Fibroblast of skin of right quadriceps (primary cell): ENCODE measurements at regions not wholly inside any gene's neighbourhood (a gene's known extent, or its start where the extent isn't known, plus 50 kb on each side); places are given as distances from the start of the nearest gene placed in this dataset.
A peak's percentile ranks its signal among the peaks of the same experiment; 100 is the strongest.

Experiments used
- DNase-seq: peaks from one replicate; pipeline ENCODE4 v3.0.0-alpha.2; 2013

GRCh38 chr22:34943830-34944229 lies 122.1 kb upstream of the ISX start:
- DNase-seq: no peak

- DNase-seq: no peak
Measured at GRCh38 chr22:34946339-34946985, 119.5 kb upstream of the ISX start.

DNA sequence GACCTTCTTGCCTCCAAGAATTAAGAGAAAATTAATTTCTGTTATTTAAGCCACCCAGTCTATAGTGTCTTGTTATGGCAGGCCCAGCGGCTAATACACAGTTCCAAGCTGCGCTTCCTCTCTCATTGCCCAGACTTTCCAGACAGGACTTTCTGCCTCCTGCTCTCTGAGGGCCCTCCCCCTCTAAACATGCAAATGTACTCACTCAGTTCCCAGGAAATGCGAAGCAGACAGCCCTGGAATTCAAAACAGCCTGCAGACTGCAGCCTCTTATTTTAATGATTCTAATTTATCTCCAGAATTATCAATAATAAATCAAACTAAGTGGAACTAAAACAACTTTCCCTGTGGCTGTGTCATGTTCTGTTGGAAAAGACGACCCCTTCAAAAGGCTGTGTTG lies 115.5 kb upstream of the ISX start:
- DNase-seq: peak; percentile 26

DNA sequence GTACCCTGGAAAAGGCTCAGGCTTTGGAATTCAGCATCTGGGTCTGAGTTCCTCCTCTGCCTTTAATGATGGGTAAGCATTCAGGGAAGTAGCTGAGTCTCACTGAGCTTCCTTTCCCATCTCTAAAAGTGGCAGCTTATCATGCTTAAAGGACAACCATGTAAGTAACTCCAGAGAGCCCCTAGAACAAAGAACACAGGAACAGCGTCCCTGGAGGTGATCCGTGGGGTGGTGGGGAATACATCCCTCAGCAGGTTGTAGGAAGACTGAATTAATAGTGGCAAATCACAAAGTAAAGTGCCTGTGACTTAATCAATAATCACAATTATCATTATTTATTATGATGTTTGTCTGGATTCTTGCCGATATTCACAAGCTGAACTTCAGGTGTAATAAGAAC lies 114.7 kb upstream of the ISX start:
- DNase-seq: no peak

- no peak for DNase-seq
Measured at GRCh38 chr22:34960005-34960404, 106.0 kb upstream of the ISX start.

DNA sequence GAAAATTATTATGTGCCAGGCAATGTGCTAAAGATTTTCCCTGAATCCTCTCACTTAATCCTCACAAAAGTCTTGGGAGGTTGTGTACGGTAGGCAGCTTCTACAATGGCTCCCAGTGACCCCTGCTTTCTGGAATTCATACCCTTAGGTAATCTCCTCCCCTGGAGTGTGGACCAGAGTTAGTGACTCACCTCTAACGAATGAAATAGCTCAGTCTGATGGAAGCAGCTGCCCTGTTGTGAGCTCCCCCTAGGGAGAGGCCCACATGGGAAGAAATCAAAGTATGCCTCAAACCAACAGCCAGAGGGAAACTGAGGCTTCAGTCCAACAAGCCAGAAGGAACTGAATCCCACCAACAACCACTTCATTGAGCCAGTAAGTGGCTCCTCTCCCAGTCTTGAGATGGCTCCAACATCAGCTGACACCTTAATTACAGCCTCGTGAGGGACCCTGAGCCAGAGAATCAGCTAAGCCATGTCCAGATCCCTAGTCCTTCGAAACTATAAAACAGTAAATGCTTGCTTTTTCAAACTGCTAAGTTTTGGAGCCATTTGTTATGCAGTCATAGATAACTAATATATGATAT lies 98.9 kb upstream of the ISX start:
- DNase-seq: peak; percentile 60

GRCh38 chr22:34969001-34969790 lies 96.8 kb upstream of the ISX start:
- no peak for DNase-seq

GRCh38 chr22:34971456-34971855 lies 94.5 kb upstream of the ISX start:
- no peak for DNase-seq

DNA sequence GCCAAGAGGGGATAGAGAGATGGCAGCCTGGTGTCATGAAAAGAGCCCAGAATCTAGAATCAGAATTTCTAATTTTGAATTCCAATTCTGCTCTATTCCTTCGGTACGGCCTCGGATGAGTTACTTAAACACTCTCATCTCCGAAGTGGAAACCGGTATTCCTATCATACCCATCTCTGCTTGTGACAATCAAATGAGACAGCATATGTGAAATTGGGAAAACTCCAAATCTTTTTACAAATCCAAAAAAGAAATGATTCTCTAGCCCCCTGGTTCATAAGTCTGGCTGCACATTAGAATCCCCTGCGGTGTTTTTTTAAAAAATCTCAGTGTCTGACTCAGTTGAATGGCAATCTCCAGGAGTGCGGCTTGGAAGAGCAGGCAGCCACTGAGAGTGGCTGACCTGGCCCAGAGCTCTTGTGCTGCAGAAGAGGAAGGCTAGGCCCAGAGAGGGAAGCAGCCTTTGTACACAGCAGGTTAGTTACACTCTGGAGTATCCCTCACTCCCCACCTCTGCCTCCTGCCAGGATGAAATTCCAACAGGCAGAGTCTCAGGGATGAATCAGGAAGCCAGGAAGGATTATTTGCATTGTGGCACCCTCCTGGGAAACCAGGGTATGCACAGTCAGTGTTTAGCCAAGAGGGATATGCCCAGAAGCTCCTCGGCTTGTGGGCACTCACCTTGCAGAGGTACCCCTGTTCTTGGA lies 93.6 kb upstream of the ISX start:
- no peak for DNase-seq

DNA sequence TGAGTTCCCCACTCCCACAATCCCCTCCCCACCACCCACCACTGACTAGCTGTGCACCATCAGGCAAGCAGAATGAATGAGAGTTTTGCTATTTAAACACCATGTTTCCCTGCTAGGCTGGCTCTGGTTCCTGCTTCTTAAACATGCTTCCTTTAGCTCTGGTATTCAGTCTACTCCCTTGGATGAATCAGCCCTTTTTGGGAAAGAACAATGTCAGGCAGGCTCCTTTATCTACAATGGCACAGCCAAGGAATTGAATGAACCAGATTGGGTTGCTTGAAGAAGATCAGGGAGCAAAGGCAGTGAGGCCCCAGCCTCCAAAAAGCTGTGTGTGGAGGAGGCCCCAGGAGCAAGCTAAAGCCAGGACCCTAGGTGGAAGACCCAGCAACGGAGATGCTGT lies 92.9 kb upstream of the ISX start:
- no peak for DNase-seq

DNA sequence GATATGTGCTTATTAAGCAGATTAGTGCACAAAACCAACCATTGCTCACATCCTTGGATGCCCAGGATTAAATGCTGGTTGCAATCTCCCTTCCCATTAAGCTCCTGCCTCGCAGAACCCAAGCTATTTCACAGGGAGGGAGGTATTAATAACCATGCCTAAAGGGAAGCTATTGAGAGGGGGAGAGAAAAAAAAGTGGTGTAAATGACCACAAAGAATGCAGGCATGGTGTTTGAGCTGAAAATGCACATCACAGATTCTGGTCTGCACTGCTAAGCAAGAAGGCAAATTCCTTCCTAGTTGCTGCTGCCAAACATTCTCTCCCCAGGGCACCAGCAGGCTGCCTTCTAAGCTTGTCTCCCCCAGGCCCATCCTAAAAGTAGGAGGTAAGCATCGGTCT lies 92.0 kb upstream of the ISX start:
- DNase-seq: peak; percentile 61

DNA sequence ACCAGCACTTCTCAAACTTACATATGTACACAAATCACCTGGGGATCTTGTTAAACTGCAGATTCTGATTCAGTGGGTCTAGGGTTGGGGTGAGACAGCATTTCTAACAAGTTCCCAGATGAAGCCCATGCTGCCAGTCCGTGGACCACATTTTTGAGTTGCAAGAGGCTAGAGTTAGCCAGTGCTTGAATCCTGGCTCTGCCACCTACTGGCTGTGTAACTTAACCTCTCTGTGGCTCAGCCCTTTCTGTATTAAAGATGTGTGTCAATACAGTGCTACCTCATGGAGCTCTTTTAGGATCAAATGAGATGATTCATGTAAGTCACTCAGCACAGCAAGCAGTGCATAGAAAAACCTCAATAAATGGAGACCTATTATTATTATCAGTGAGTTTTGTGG lies 90.2 kb upstream of the ISX start:
- DNase-seq: no peak

GRCh38 chr22:34976474-34976873 lies 89.5 kb upstream of the ISX start:
- no peak for DNase-seq

DNA sequence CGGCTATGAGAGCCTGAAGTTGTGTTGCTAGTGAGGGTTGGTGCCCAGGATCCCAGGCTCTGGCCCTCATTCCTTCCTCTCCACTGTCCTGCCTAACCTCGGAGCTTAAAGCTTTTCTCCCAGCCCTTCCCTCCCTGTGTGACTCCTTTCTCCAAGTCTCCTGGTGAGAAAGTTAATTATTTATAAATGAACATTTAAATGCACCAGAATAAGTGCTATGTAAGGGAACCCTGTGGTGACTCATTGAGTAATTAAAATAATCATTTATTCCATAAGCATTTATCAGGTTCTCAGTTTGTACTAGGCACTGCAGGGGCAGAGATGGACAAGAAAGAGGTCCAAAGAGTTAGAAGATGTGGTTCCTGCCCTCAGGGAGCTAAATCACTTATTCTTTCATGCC lies 89.1 kb upstream of the ISX start:
- no peak for DNase-seq

GRCh38 chr22:34986523-34986922 lies 79.4 kb upstream of the ISX start:
- DNase-seq: peak; percentile 26

DNA sequence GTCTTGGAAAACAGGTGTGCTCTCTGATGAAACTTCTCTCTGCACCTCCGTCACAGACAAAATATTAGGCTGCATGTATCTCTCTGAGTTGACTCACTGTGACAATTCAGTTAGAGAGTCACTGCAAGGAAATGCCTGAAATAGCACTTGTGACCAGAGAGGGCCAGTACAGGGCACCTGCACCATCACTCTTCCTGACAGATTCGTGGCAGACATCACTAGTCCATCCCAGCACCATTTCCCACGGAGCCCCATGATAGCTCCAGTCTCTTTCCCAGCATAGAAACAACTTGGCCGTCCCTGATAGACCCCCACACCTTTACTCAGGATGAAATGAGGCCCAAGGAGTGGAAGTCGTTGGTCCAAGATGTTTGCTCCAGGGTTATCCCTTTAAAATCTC lies 73.3 kb upstream of the ISX start:
- DNase-seq: no peak

GRCh38 chr22:34993548-34993947 lies 72.4 kb upstream of the ISX start:
- no peak for DNase-seq

GRCh38 chr22:34997633-34998299 lies 68.2 kb upstream of the ISX start:
- no peak for DNase-seq

- no peak for DNase-seq
Measured at GRCh38 chr22:34998921-34999320, 67.0 kb upstream of the ISX start.

DNA sequence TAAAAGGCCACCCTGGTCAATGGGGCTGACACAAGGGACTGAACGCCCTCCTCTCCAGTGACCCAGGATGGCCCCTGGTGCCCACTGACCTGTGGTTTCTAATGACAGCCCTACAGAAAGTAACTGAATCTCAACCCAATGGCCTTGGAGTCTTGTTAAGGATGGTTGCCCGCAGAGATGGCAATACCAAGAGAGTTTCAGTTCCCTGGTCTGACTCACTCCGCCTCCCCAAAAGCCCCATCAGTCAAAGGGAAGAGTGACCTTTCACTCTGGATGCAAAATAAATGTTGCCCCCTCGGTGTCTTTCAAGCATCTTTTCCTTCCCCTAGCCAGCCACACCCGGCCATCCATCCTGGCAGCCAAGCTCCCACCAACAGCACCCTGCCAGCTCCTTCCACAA lies 57.7 kb upstream of the ISX start:
- DNase-seq: no peak

GRCh38 chr22:35010543-35010942 lies 55.4 kb upstream of the ISX start:
- no peak for DNase-seq

DNA sequence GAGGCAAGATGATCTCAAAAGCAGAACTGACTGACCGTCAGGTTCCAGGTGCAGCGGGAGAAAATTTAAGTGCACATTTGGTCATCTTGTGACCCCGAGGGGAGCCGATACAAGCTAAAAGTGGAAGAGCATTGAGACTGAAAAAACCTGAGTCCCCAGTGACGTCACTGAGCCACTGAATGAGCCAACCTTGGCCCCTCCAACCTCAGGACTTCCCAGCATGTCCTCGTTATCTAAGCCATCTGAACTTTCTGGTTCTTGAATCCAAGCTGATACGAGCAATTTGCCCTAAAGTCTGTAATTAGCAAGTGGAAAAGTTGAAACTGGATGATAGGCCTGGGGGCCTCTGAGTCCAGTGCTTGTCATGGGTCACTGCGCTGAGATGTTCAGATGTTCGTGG lies 51.1 kb upstream of the ISX start:
- DNase-seq: no peak
